ENCODE measurements at regions not wholly inside any gene's neighbourhood (a gene's known extent, or its start where the extent isn't known, plus 50 kb on each side); places are given as distances from the start of the nearest gene placed in this dataset.

DNA sequence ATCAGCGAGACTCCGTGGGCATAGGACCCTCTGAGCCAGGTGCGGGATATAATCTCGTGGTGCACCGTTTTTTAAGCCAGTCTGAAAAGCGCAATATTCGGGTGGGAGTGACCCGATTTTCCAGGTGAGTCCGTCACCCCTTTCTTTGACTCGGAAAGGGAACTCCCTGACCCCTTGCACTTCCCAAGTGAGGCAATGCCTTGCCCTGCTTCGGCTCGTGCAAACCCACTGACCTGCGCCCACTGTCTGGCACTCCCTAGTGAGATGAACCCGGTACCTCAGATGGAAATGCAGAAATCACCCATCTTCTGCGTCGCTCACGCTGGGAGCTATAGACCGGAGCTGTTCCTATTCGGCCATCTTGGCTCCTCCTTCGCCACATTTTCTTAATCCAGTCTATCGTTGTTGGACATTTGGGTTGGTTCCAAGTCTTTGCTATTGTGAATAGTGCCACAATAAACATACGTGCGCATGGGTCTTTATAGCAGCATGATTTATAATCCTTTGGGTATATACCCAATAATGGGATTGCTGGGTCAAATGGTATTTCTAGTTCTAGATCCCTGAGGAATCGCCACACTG is 66.1 kb upstream of the IZUMO1R start (continued):
- peak; percentile 64; the same call in 1 of the 2 replicates for TF ChIP-seq ZNF277 (CRISPR knock-in tag; IDR thresholded peaks at IDR 0.05; ENCODE audit: borderline replicate concordance)
- 0 out of 2 replicates have a peak, but pooled peaks have one; percentile 50 for TF ChIP-seq ZNF695 (CRISPR knock-in tag; IDR thresholded peaks at IDR 0.05)
- TF ChIP-seq, protein P1, sequence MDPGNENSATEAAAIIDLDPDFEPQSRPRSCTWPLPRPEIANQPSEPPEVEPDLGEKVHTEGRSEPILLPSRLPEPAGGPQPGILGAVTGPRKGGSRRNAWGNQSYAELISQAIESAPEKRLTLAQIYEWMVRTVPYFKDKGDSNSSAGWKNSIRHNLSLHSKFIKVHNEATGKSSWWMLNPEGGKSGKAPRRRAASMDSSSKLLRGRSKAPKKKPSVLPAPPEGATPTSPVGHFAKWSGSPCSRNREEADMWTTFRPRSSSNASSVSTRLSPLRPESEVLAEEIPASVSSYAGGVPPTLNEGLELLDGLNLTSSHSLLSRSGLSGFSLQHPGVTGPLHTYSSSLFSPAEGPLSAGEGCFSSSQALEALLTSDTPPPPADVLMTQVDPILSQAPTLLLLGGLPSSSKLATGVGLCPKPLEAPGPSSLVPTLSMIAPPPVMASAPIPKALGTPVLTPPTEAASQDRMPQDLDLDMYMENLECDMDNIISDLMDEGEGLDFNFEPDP (CRISPR knock-in tag; IDR thresholded peaks at IDR 0.05) = peak; percentile 21; the same call in 1 of the 2 replicates
- TF ChIP-seq, protein P2, sequence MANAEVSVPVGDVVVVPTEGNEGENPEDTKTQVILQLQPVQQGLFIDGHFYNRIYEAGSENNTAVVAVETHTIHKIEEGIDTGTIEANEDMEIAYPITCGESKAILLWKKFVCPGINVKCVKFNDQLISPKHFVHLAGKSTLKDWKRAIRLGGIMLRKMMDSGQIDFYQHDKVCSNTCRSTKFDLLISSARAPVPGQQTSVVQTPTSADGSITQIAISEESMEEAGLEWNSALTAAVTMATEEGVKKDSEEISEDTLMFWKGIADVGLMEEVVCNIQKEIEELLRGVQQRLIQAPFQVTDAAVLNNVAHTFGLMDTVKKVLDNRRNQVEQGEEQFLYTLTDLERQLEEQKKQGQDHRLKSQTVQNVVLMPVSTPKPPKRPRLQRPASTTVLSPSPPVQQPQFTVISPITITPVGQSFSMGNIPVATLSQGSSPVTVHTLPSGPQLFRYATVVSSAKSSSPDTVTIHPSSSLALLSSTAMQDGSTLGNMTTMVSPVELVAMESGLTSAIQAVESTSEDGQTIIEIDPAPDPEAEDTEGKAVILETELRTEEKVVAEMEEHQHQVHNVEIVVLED (CRISPR knock-in tag; IDR thresholded peaks at IDR 0.05) = peak; percentile 37; the same call in 1 of the 2 replicates
- TF ChIP-seq ZNF764 (CRISPR knock-in tag; IDR thresholded peaks at IDR 0.05; ENCODE audit: low read depth) = 0 out of 2 replicates have a peak, but pooled peaks have one; percentile 1
- TF ChIP-seq, protein P3, sequence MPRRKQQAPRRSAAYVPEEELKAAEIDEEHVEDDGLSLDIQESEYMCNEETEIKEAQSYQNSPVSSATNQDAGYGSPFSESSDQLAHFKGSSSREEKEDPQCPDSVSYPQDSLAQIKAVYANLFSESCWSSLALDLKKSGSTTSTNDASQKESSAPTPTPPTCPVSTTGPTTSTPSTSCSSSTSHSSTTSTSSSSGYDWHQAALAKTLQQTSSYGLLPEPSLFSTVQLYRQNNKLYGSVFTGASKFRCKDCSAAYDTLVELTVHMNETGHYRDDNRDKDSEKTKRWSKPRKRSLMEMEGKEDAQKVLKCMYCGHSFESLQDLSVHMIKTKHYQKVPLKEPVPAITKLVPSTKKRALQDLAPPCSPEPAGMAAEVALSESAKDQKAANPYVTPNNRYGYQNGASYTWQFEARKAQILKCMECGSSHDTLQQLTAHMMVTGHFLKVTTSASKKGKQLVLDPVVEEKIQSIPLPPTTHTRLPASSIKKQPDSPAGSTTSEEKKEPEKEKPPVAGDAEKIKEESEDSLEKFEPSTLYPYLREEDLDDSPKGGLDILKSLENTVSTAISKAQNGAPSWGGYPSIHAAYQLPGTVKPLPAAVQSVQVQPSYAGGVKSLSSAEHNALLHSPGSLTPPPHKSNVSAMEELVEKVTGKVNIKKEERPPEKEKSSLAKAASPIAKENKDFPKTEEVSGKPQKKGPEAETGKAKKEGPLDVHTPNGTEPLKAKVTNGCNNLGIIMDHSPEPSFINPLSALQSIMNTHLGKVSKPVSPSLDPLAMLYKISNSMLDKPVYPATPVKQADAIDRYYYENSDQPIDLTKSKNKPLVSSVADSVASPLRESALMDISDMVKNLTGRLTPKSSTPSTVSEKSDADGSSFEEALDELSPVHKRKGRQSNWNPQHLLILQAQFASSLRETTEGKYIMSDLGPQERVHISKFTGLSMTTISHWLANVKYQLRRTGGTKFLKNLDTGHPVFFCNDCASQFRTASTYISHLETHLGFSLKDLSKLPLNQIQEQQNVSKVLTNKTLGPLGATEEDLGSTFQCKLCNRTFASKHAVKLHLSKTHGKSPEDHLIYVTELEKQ (CRISPR knock-in tag; IDR thresholded peaks at IDR 0.05) = peak; percentile 27; the same call in 1 of the 2 replicates
- 0 out of 2 replicates have a peak, but pooled peaks have one; percentile 18 for TF ChIP-seq ELK3 (CRISPR knock-in tag; IDR thresholded peaks at IDR 0.05)
- TF ChIP-seq CTBP1 (IDR thresholded peaks at IDR 0.05; ENCODE audit: borderline replicate concordance) = peak; percentile 26; the same call in 1 of the 2 replicates
- TF ChIP-seq ERF (CRISPR knock-in tag; IDR thresholded peaks at IDR 0.05) = 0 out of 2 replicates have a peak, but pooled peaks have one; percentile 76
- peak; percentile 40; the same call in 1 of the 2 replicates for TF ChIP-seq SMAD4 (CRISPR knock-in tag; conservative IDR thresholded peaks at IDR 0.05)
- TF ChIP-seq ZNF79 (CRISPR knock-in tag; IDR thresholded peaks at IDR 0.05; ENCODE audit: low read depth) = peak; percentile 49; the same call in 1 of the 2 replicates
- peak; percentile 40; the same call in 1 of the 2 replicates for TF ChIP-seq ZNF3 (CRISPR knock-in tag; IDR thresholded peaks at IDR 0.05)
